ENCODE measurements at regions not wholly inside any gene's neighbourhood (a gene's known extent, or its start where the extent isn't known, plus 50 kb on each side); places are given as distances from the start of the nearest gene placed in this dataset.
A peak's percentile ranks its signal among the peaks of the same experiment; 100 is the strongest.

DNA sequence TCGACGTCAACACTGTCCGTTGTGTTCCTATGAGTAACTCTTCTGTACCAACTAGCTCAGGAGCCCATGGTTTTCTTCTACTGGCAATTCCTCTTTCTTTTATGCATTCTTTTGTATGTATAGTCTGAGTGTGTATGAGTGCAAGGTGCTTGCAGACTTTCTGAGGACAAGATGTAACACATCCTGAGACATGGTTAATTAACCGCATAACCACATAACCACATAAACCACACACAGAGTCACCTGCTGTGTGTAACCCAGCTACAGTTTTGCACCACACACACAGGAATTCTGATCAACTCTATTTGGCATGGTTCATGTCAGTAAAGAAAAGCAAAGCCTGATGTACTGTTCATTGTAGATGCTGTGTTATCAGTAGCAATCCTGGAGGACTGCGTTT, 98.6 kb downstream of the DACT2 start:
- Histone ChIP-seq H3K27ac (ENCODE audit: low read length, poor library complexity, severe bottlenecking) (no peak overlapping the region), H2AFZ (ENCODE audit: low read depth, low read length) (no peak overlapping the region), H3K4me2 (ENCODE audit: low read length, poor library complexity, severe bottlenecking) (no peak overlapping the region), H4K8ac (ENCODE audit: low read length) (no peak overlapping the region), H3K4me3 (ENCODE audit: insufficient read depth in 1 of 2, low read depth in 1 of 2, low read length in 2 of 2) (no peak overlapping the region), H3K27me3 (ENCODE audit: control insufficient read depth in 1 of 2, insufficient read depth in 1 of 2, low read length in 2 of 2) (peaks cover 17 to 75% of the 10 kb centered on the region in 2 experiments), H3K9me3 (ENCODE audit: control insufficient read depth, low read length) (no peaks in the 10 kb centered on the region), H4K91ac (ENCODE audit: low read length) (no peak overlapping the region), H2BK12ac (ENCODE audit: low read length in 2 of 2) (no peak overlapping the region), H2AK5ac (ENCODE audit: low read length, severe bottlenecking) (no peak overlapping the region), H2BK15ac (ENCODE audit: low read depth, poor library complexity, severe bottlenecking) (no peak overlapping the region), H3K4ac (ENCODE audit: low read depth in 1 of 2, low read length in 2 of 2) (no peak overlapping the region), H3K23ac (ENCODE audit: low read length in 2 of 2) (no peak overlapping the region), H3K4me1 (ENCODE audit: control insufficient read depth, insufficient read depth, low read depth, low read length) (peaks cover 18% of the 10 kb centered on the region), H3K36me3 (ENCODE audit: control insufficient read depth in 1 of 2, insufficient read depth in 2 of 2, low read depth in 1 of 2, low read length in 2 of 2) (no peaks in the 10 kb centered on the region), H3K14ac (ENCODE audit: low read length in 2 of 2) (no peak overlapping the region), H3K18ac (ENCODE audit: low read depth in 1 of 2, low read length in 2 of 2) (no peak overlapping the region), H2BK5ac (ENCODE audit: low read depth, low read length, poor library complexity, severe bottlenecking) (no peak overlapping the region), H3K79me1 (replicated peaks; ENCODE audit: low read length, poor library complexity, severe bottlenecking) (no peaks in the 10 kb centered on the region), H2BK120ac (ENCODE audit: low read depth, low read length) (no peak overlapping the region), H3K9ac (ENCODE audit: low read length) (no peak overlapping the region)
- 87% methylated on average over 5 of the region's 5 CpGs for WGBS
- no peak for DNase-seq

DNA sequence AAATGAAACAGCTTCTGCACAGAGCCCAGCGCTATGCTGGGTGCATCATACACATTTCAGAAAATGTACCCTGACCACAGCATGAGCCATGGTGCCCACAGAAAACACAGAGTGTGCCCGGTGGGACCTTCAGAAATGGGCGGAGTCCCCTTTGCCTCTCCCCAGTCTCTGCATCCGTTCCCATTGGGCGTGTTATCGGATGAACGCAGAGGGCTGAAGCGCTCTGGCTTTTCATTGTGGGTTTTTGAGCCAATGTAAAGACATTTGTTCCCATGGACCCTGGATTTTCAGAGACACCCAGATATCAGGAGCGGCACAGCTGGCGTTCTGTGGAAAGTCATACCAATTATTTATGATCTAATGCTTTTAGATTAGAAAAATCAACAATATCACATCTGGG, 99.8 kb downstream of the DACT2 start:
- no peak overlapping the region for H2AK5ac ChIP-seq (ENCODE audit: low read length, severe bottlenecking)
- H3K4me1 ChIP-seq (ENCODE audit: control insufficient read depth, insufficient read depth, low read depth, low read length): peaks cover 18% of the 10 kb centered on the region
- H2AFZ ChIP-seq (ENCODE audit: low read depth, low read length): no peak overlapping the region
- no peak overlapping the region for H3K4me2 ChIP-seq (ENCODE audit: low read length, poor library complexity, severe bottlenecking)
- H3K14ac ChIP-seq (ENCODE audit: low read length in 2 of 2): no peak overlapping the region
- no peak overlapping the region for H2BK5ac ChIP-seq (ENCODE audit: low read depth, low read length, poor library complexity, severe bottlenecking)
- H3K36me3 ChIP-seq (ENCODE audit: control insufficient read depth in 1 of 2, insufficient read depth in 2 of 2, low read depth in 1 of 2, low read length in 2 of 2): no peaks in the 10 kb centered on the region
- no peak overlapping the region for H2BK120ac ChIP-seq (ENCODE audit: low read depth, low read length)
- H3K79me1 ChIP-seq (replicated peaks; ENCODE audit: low read length, poor library complexity, severe bottlenecking): no peaks in the 10 kb centered on the region
- WGBS: 97% methylated on average over 8 of the region's 10 CpGs
- no peak overlapping the region for H3K4ac ChIP-seq (ENCODE audit: low read depth in 1 of 2, low read length in 2 of 2)
- H4K8ac ChIP-seq (ENCODE audit: low read length): no peak overlapping the region
- DNase-seq: no peak
- peaks cover 15 to 76% of the 10 kb centered on the region in 2 experiments for H3K27me3 ChIP-seq (ENCODE audit: control insufficient read depth in 1 of 2, insufficient read depth in 1 of 2, low read length in 2 of 2)
- H3K18ac ChIP-seq (ENCODE audit: low read depth in 1 of 2, low read length in 2 of 2): no peak overlapping the region
- H3K9ac ChIP-seq (ENCODE audit: low read length): no peak overlapping the region
- H4K91ac ChIP-seq (ENCODE audit: low read length): no peak overlapping the region
- H3K9me3 ChIP-seq (ENCODE audit: control insufficient read depth, low read length): no peaks in the 10 kb centered on the region
- H2BK12ac ChIP-seq (ENCODE audit: low read length in 2 of 2): no peak overlapping the region
- H3K4me3 ChIP-seq (ENCODE audit: insufficient read depth in 1 of 2, low read depth in 1 of 2, low read length in 2 of 2): peak overlapping the region in 1 of 2 experiments; percentile 8
- no peak overlapping the region for H3K23ac ChIP-seq (ENCODE audit: low read length in 2 of 2)
- no peak overlapping the region for H3K27ac ChIP-seq (ENCODE audit: low read length, poor library complexity, severe bottlenecking)
- no peak overlapping the region for H2BK15ac ChIP-seq (ENCODE audit: low read depth, poor library complexity, severe bottlenecking)

DNA sequence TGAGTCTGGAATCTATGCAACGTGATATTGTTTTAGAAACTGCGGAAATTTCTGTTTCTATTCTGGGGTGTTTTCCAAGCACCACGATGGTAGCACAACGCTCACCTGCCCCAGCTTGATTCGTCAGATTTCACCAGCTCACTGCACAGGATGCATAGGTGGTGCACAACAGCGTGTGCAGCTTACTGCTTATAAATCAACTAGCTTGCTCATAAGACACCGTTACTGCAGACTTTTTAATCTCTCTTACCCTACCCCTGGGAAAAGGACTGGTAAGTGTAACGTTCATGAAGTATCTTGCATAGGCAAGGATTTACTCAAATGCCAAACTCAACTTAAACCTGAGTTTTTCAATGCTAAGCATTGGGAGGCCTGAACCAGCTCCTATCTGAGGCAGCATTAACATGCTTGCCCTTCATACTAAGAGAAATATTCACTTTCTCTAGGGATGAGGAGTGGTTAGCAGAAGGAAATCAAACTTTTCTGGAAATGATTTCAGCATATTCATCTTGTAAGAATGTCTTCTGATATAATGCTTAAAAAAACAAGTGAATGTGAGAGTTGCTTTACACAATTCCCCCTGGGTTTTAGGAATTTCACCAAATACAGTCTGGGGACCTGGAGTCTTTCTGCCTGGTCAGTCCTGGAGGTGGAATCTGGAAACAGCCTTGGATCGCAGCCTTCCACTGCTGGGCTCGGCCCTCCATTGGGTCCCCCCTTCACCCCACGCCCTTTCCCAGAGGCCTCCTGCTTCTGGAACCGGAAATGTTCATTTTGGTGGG, 100.6 kb downstream of the DACT2 start:
- Histone ChIP-seq H2AK5ac (ENCODE audit: low read length, severe bottlenecking) (no peak overlapping the region), H2BK15ac (ENCODE audit: low read depth, poor library complexity, severe bottlenecking) (no peak overlapping the region), H3K4me2 (ENCODE audit: low read length, poor library complexity, severe bottlenecking) (no peak overlapping the region), H3K4me1 (ENCODE audit: control insufficient read depth, insufficient read depth, low read depth, low read length) (peaks cover 18% of the 10 kb centered on the region), H3K9ac (ENCODE audit: low read length) (peak overlapping the region; percentile 23), H3K9me3 (ENCODE audit: control insufficient read depth, low read length) (no peaks in the 10 kb centered on the region), H4K8ac (ENCODE audit: low read length) (no peak overlapping the region), H4K91ac (ENCODE audit: low read length) (no peak overlapping the region), H3K27me3 (ENCODE audit: control insufficient read depth in 1 of 2, insufficient read depth in 1 of 2, low read length in 2 of 2) (peaks cover 7 to 75% of the 10 kb centered on the region in 2 experiments), H2AFZ (ENCODE audit: low read depth, low read length) (no peak overlapping the region), H2BK12ac (ENCODE audit: low read length in 2 of 2) (no peak overlapping the region), H3K23ac (ENCODE audit: low read length in 2 of 2) (no peak overlapping the region), H3K79me1 (replicated peaks; ENCODE audit: low read length, poor library complexity, severe bottlenecking) (no peaks in the 10 kb centered on the region), H3K27ac (ENCODE audit: low read length, poor library complexity, severe bottlenecking) (no peak overlapping the region), H2BK120ac (ENCODE audit: low read depth, low read length) (no peak overlapping the region), H3K14ac (ENCODE audit: low read length in 2 of 2) (no peak overlapping the region), H3K36me3 (ENCODE audit: control insufficient read depth in 1 of 2, insufficient read depth in 2 of 2, low read depth in 1 of 2, low read length in 2 of 2) (no peaks in the 10 kb centered on the region), H2BK5ac (ENCODE audit: low read depth, low read length, poor library complexity, severe bottlenecking) (no peak overlapping the region), H3K4ac (ENCODE audit: low read depth in 1 of 2, low read length in 2 of 2) (no peak overlapping the region), H3K18ac (ENCODE audit: low read depth in 1 of 2, low read length in 2 of 2) (no peak overlapping the region), H3K4me3 (ENCODE audit: insufficient read depth in 1 of 2, low read depth in 1 of 2, low read length in 2 of 2) (peak overlapping the region in 1 of 2 experiments; percentile 8)
- no peak for DNase-seq
- WGBS: 94% methylated on average over 9 of the region's 12 CpGs

DNA sequence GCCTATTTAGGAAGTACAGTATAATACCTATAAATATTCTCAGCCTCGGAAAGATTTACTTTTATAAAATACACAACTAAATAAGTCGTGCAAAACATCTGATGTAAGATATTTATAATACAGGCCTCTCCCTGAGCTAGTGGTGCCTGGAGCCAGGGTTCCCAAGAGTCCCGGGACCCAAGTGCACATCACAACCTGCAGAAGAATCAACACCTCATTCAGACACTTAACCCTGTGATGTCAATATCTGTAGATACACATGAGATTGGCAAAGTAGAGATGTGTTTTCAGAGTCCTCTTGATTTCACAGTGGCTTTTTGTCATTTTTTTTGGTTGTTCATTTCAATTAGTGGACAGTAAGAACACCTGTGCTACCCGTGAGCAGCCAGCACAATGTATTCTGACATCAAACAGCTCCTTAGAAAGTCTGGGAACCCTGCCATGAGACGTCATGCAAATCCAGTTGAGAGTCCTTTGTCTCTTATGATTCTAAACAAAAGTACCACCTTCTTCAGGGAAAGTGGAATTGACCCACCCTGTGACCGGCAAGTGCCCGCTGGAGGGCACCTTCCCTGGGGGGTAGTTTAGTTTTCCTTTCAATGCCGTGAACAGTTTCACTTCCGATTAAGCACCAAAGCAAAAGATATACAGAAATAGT, 101.6 kb downstream of the DACT2 start:
- peaks cover 18% of the 10 kb centered on the region for H3K4me1 ChIP-seq (ENCODE audit: control insufficient read depth, insufficient read depth, low read depth, low read length)
- H3K36me3 ChIP-seq (ENCODE audit: control insufficient read depth in 1 of 2, insufficient read depth in 2 of 2, low read depth in 1 of 2, low read length in 2 of 2): no peaks in the 10 kb centered on the region
- no peak overlapping the region for H2BK12ac ChIP-seq (ENCODE audit: low read length in 2 of 2)
- H3K9me3 ChIP-seq (ENCODE audit: control insufficient read depth, low read length): no peaks in the 10 kb centered on the region
- no peak overlapping the region for H4K91ac ChIP-seq (ENCODE audit: low read length)
- H3K18ac ChIP-seq (ENCODE audit: low read depth in 1 of 2, low read length in 2 of 2): no peak overlapping the region
- no peak for DNase-seq
- 86% methylated on average over 6 of the region's 9 CpGs for WGBS
- no peak overlapping the region for H2AK5ac ChIP-seq (ENCODE audit: low read length, severe bottlenecking)
- peak overlapping the region; percentile 6 for H3K9ac ChIP-seq (ENCODE audit: low read length)
- no peak overlapping the region for H3K4me2 ChIP-seq (ENCODE audit: low read length, poor library complexity, severe bottlenecking)
- H2BK120ac ChIP-seq (ENCODE audit: low read depth, low read length): no peak overlapping the region
- H3K27me3 ChIP-seq (ENCODE audit: control insufficient read depth in 1 of 2, insufficient read depth in 1 of 2, low read length in 2 of 2): peaks cover 0 to 67% of the 10 kb centered on the region in 2 experiments
- H3K27ac ChIP-seq (ENCODE audit: low read length, poor library complexity, severe bottlenecking): no peak overlapping the region
- no peak overlapping the region for H3K4ac ChIP-seq (ENCODE audit: low read depth in 1 of 2, low read length in 2 of 2)
- no peak overlapping the region for H3K4me3 ChIP-seq (ENCODE audit: insufficient read depth in 1 of 2, low read depth in 1 of 2, low read length in 2 of 2)
- H2BK5ac ChIP-seq (ENCODE audit: low read depth, low read length, poor library complexity, severe bottlenecking): no peak overlapping the region
- no peak overlapping the region for H4K8ac ChIP-seq (ENCODE audit: low read length)
- no peak overlapping the region for H2AFZ ChIP-seq (ENCODE audit: low read depth, low read length)
- no peak overlapping the region for H3K23ac ChIP-seq (ENCODE audit: low read length in 2 of 2)
- H3K14ac ChIP-seq (ENCODE audit: low read length in 2 of 2): no peak overlapping the region
- no peak overlapping the region for H2BK15ac ChIP-seq (ENCODE audit: low read depth, poor library complexity, severe bottlenecking)
- no peaks in the 10 kb centered on the region for H3K79me1 ChIP-seq (replicated peaks; ENCODE audit: low read length, poor library complexity, severe bottlenecking)
